Smooth muscle cell (in vitro differentiated cells): ENCODE measurements at regions not wholly inside any gene's neighbourhood (a gene's known extent, or its start where the extent isn't known, plus 50 kb on each side); places are given as distances from the start of the nearest gene placed in this dataset.

Experiments
- DNase-seq: peaks from one replicate; lab custom pipeline; 2025; ENCODE audit not compliant: unreplicated experiment; lab: John Stamatoyannopoulos, UW
- H2AFZ ChIP-seq: fragments of 200-600 bp; sonication (generic); 2 replicates; pipeline ENCODE4 v1.6.0; 2016; ENCODE audit warnings: antibody characterized with exemption, low read depth, mild to moderate bottlenecking
- H3F3A ChIP-seq: fragments of 200-600 bp; sonication (generic); 2 replicates; pipeline ENCODE4 v1.6.0; 2017; ENCODE audit warnings: antibody characterized with exemption, low read depth
- H3K27ac ChIP-seq: fragments of 200-600 bp; sonication (generic); 2 replicates; pipeline ENCODE4 v1.5.1; 2016; ENCODE audit warnings: low read depth, mild to moderate bottlenecking
- H3K27me3 ChIP-seq: fragments of 200-600 bp; sonication (generic); 2 replicates; pipeline ENCODE4 v1.6.1; 2016; ENCODE audit warnings: low read depth, mild to moderate bottlenecking
- H3K36me3 ChIP-seq: fragments of 200-600 bp; sonication (generic); 2 replicates; pipeline ENCODE4 v1.5.1; 2016; ENCODE audit warnings: low read depth
- H3K4me1 ChIP-seq: fragments of 200-600 bp; sonication (generic); 2 replicates; pipeline ENCODE4 v1.5.1; 2016; ENCODE audit warnings: low read depth
- H3K4me2 ChIP-seq: fragments of 200-600 bp; sonication (generic); 2 replicates; pipeline ENCODE4 v1.6.0; 2016; ENCODE audit warnings: mild to moderate bottlenecking
- H3K4me3 ChIP-seq: fragments of 200-600 bp; sonication (generic); 2 replicates; pipeline ENCODE4 v1.5.1; 2016; ENCODE audit warnings: mild to moderate bottlenecking
- H3K79me2 ChIP-seq: fragments of 200-600 bp; sonication (generic); 2 replicates; pipeline ENCODE4 v1.6.0; 2016; ENCODE audit warnings: low read depth, mild to moderate bottlenecking
- H3K9ac ChIP-seq: fragments of 200-600 bp; sonication (generic); 2 replicates; pipeline ENCODE4 v1.6.0; 2016; ENCODE audit warnings: low read depth
- H3K9me3 ChIP-seq: fragments of 200-600 bp; sonication (generic); replicated peaks from 2 replicates; pipeline ENCODE4 v1.5.1; 2016; ENCODE audit warnings: low read depth
- H4K20me1 ChIP-seq: fragments of 200-600 bp; sonication (generic); 2 replicates; pipeline ENCODE4 v1.6.0; 2016; ENCODE audit warnings: low read depth
- CTCF ChIP-seq: fragments of 200-600 bp; sonication (generic); IDR thresholded peaks from 2 replicates; pipeline ENCODE4 v1.5.1; 2017; ENCODE audit warnings: borderline replicate concordance, mild to moderate bottlenecking, antibody characterized with exemption; ENCODE audit not compliant: insufficient read depth, poor library complexity, severe bottlenecking
- WGBS: methylation state at CpG from one replicate; pipeline ENCODE4 v1.1.7; 2016; ENCODE audit warnings: low lambda C conversion rate; 5-methylcytosine and 5-hydroxymethylcytosine counted together

- no peak for DNase-seq
- no peaks in the 10 kb centered on the region for H4K20me1 ChIP-seq
These were observed 215.0 kb upstream of the AGAP1 start for GRCh38 chr2:235278771-235279355.

GRCh38 chr2:235279965-235280364 lies 213.9 kb upstream of the AGAP1 start:
- H3K9ac ChIP-seq = no peak overlapping the region
- no peak overlapping the region for H3K4me3 ChIP-seq
- H3K9me3 ChIP-seq = no peaks in the 10 kb centered on the region
- no peak for DNase-seq
- no peaks in the 10 kb centered on the region for H3F3A ChIP-seq
- WGBS = 83% methylated on average over 1 of the region's 1 CpG
- no peaks in the 10 kb centered on the region for H4K20me1 ChIP-seq
- no peak for TF ChIP-seq CTCF
- no peak overlapping the region for H3K4me2 ChIP-seq
- H3K27ac ChIP-seq = no peak overlapping the region
- H2AFZ ChIP-seq = no peak overlapping the region
- no peaks in the 10 kb centered on the region for H3K36me3 ChIP-seq
- no peaks in the 10 kb centered on the region for H3K79me2 ChIP-seq
- H3K27me3 ChIP-seq = no peaks in the 10 kb centered on the region
- H3K4me1 ChIP-seq = no peaks in the 10 kb centered on the region

More at GRCh38 chr2:235278771-235279355, 215.0 kb upstream of the AGAP1 start:
- Histone ChIP-seq H3K9ac (no peak overlapping the region), H3K4me3 (no peak overlapping the region), H3K27ac (no peak overlapping the region), H3K4me1 (no peaks in the 10 kb centered on the region), H3K79me2 (no peaks in the 10 kb centered on the region), H3F3A (no peaks in the 10 kb centered on the region), H2AFZ (no peak overlapping the region), H3K9me3 (no peaks in the 10 kb centered on the region), H3K27me3 (no peaks in the 10 kb centered on the region), H3K36me3 (no peaks in the 10 kb centered on the region), H3K4me2 (no peak overlapping the region)
- 79% methylated on average over 6 of the region's 6 CpGs for WGBS
- TF ChIP-seq CTCF = no peak

DNA sequence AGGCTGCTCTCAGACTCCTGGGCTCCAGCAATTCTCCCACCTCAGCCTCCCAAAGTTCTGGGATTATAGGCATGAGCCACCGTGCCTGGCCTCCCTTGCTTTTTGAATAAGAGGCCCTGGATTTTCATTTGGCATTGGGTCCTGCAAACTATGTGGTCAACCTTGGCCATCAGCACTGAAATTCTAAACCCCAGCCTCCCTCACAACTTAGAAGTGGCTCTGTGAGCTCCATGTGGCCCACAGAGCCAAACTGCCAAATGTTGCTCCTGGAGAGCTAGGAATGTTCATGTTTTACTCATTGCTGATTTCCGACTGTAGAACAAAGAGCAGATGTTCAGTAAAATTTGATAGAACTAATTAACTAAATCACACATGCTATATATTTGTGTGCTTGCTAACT lies 210.6 kb upstream of the AGAP1 start:
- Histone ChIP-seq H3K9ac (no peak overlapping the region), H3K79me2 (no peaks in the 10 kb centered on the region), H3K9me3 (no peaks in the 10 kb centered on the region), H3K27ac (no peak overlapping the region), H3K4me3 (no peak overlapping the region), H3K4me2 (no peak overlapping the region), H4K20me1 (no peaks in the 10 kb centered on the region), H3K27me3 (no peaks in the 10 kb centered on the region), H3K4me1 (no peaks in the 10 kb centered on the region), H3F3A (no peaks in the 10 kb centered on the region), H2AFZ (no peak overlapping the region), H3K36me3 (no peaks in the 10 kb centered on the region)
- 96% methylated on average over 2 of the region's 2 CpGs for WGBS
- no peak for DNase-seq
- TF ChIP-seq CTCF = no peak

DNA sequence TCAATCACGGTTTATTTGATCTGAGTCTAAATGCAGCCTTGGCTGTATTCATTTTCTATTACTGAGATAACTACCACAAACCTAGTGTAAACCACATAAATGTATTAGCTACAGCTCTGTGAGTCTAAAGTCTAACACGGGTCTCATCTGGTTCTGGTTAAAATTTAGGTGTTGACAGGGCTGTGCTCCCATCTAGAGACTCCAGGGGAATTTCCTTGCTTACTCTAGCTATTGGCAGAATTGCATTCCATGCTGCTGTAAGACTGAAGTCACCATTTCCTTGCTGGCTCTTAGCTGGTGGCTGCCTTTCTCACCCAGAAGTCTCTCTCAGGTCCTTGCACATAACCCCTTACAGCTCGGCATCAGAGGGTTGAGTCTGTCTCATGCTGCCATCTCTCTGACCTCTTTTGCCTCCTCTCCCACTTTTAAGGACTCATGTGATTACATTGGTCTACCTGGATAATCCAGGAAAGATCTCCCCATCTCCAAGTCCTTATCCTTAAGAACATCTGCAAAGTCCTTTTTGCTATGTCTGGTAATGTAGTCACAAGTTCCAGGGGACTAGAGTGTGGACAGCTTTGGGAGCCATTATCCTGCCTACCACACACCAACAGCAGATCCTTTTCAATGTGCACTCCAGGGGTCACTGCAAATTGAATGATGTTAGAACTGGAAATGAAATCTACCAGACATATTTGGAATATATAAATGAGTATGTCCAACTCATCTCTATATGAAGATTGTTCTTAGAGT lies 207.0 kb upstream of the AGAP1 start:
- H3K27me3 ChIP-seq = no peaks in the 10 kb centered on the region
- no peak overlapping the region for H3K27ac ChIP-seq
- H4K20me1 ChIP-seq = no peaks in the 10 kb centered on the region
- H3F3A ChIP-seq = no peaks in the 10 kb centered on the region
- H3K79me2 ChIP-seq = no peaks in the 10 kb centered on the region
- H3K4me1 ChIP-seq = no peaks in the 10 kb centered on the region
- 64% methylated on average over 3 of the region's 3 CpGs for WGBS
- H3K9ac ChIP-seq = no peak overlapping the region
- no peak overlapping the region for H2AFZ ChIP-seq
- TF ChIP-seq CTCF = no peak
- no peak overlapping the region for H3K4me2 ChIP-seq
- H3K36me3 ChIP-seq = no peaks in the 10 kb centered on the region
- H3K9me3 ChIP-seq = no peaks in the 10 kb centered on the region
- DNase-seq = no peak
- H3K4me3 ChIP-seq = no peak overlapping the region
